Endodermal cell (in vitro differentiated cells): ENCODE measurements at regions not wholly inside any gene's neighbourhood (a gene's known extent, or its start where the extent isn't known, plus 50 kb on each side); places are given as distances from the start of the nearest gene placed in this dataset.

Experiments
- DNase-seq: peaks from one replicate; pipeline ENCODE4 v3.0.0-alpha.2; 2017
- H3K27ac ChIP-seq: 2 replicates; pipeline ENCODE4 v1.5.1; 2013; ENCODE audit warnings: mild to moderate bottlenecking, low read depth, low read length, moderate library complexity
- H3K27me3 ChIP-seq: 2 replicates; pipeline ENCODE4 v1.6.1; 2013; ENCODE audit warnings: mild to moderate bottlenecking, low read length, moderate library complexity; ENCODE audit not compliant: insufficient read depth, control insufficient read depth, poor library complexity, severe bottlenecking
- H3K36me3 ChIP-seq: 2 replicates; pipeline ENCODE4 v1.7.0; 2013; ENCODE audit warnings: mild to moderate bottlenecking, low read length, moderate library complexity; ENCODE audit not compliant: control insufficient read depth, insufficient read depth
- H3K4me1 ChIP-seq: one replicate; pipeline ENCODE4 v1.7.0; 2013; ENCODE audit warnings: low read length; ENCODE audit not compliant: control insufficient read depth, insufficient read depth
- H3K4me3 ChIP-seq: 2 replicates; pipeline ENCODE4 v1.5.1; 2013; ENCODE audit warnings: mild to moderate bottlenecking, low read length, moderate library complexity
- H3K9ac ChIP-seq: 2 replicates; pipeline ENCODE4 v1.6.1; 2013; ENCODE audit warnings: mild to moderate bottlenecking, low read length, moderate library complexity; ENCODE audit not compliant: poor library complexity, severe bottlenecking; ENCODE audit errors: extremely low read depth
- H3K9me3 ChIP-seq: 2 replicates; pipeline ENCODE4 v1.6.1; 2013; ENCODE audit warnings: mild to moderate bottlenecking, low read length, moderate library complexity; ENCODE audit not compliant: control insufficient read depth
- H3K27ac Mint-ChIP-seq: 2 replicates; pipeline ENCODE4 v1.8.0; 2020; ENCODE audit warnings: mixed read lengths
- H3K27me3 Mint-ChIP-seq: 2 replicates; pipeline ENCODE4 v1.8.0; 2021; ENCODE audit warnings: mild to moderate bottlenecking, mixed read lengths; ENCODE audit not compliant: insufficient read depth
- H3K36me3 Mint-ChIP-seq: 2 replicates; pipeline ENCODE4 v1.8.0; 2020; ENCODE audit warnings: low read depth, mixed read lengths
- H3K4me1 Mint-ChIP-seq: 2 replicates; pipeline ENCODE4 v1.8.0; 2020; ENCODE audit warnings: mixed read lengths
- H3K4me3 Mint-ChIP-seq: 2 replicates; pipeline ENCODE4 v1.8.0; 2020; ENCODE audit warnings: mild to moderate bottlenecking, moderate library complexity, mixed read lengths
- H3K9me3 Mint-ChIP-seq: 2 replicates; pipeline ENCODE4 v1.8.0; 2020; ENCODE audit warnings: mild to moderate bottlenecking, mixed read lengths
- WGBS, 2 experiments: methylation state at CpG; one replicate each; pipeline versions ENCODE4 v1.1.5 to v1.1.7; 2013; ENCODE audit warnings: missing lambda C conversion rate in 2 of 2, mixed read lengths in 1 of 2; ENCODE audit not compliant: insufficient coverage in 1 of 2, insufficient read length in 1 of 2; 5-methylcytosine and 5-hydroxymethylcytosine counted together
- TF ChIP-seq, protein P1 (sequence below): fragments of 200-600 bp; sonication (generic); conservative IDR thresholded peaks from 2 replicates; pipeline ENCODE4 v1.5.0; 2021; ENCODE audit warnings: antibody characterized with exemption, mild to moderate bottlenecking

DNA sequence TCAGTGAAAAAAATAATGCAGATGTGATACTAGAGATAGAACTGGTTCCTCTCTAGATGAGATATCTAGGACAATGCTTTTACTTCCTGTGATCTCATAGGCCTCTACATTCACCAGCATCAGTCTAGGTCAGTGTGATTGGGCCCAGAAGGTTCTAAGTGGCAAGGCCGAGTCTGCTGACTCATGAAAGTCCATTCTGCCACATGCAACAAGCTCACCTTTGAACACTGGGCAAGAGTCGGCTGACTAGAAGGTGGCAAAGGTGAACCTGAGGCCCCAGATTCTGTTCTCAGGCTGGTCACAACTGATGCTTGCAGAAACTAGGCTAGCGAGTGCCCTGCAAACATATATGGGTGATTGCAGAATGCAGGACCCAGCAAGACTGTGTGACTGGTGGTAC, 105.7 kb upstream of the PLXNA4 start:
- no peak overlapping the region for H3K9ac ChIP-seq
- H3K27me3 Mint-ChIP-seq, result peaks cover 5% of the 10 kb centered on the region
- no peaks in the 10 kb centered on the region for H3K36me3 Mint-ChIP-seq
- TF ChIP-seq, protein P1, sequence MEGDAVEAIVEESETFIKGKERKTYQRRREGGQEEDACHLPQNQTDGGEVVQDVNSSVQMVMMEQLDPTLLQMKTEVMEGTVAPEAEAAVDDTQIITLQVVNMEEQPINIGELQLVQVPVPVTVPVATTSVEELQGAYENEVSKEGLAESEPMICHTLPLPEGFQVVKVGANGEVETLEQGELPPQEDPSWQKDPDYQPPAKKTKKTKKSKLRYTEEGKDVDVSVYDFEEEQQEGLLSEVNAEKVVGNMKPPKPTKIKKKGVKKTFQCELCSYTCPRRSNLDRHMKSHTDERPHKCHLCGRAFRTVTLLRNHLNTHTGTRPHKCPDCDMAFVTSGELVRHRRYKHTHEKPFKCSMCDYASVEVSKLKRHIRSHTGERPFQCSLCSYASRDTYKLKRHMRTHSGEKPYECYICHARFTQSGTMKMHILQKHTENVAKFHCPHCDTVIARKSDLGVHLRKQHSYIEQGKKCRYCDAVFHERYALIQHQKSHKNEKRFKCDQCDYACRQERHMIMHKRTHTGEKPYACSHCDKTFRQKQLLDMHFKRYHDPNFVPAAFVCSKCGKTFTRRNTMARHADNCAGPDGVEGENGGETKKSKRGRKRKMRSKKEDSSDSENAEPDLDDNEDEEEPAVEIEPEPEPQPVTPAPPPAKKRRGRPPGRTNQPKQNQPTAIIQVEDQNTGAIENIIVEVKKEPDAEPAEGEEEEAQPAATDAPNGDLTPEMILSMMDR, result no peak
- no peaks in the 10 kb centered on the region for H3K27me3 ChIP-seq
- peaks cover 13% of the 10 kb centered on the region for H3K4me1 Mint-ChIP-seq
- no peak for DNase-seq
- H3K36me3 ChIP-seq, result no peaks in the 10 kb centered on the region
- peaks cover 10% of the 10 kb centered on the region for H3K9me3 Mint-ChIP-seq
- H3K9me3 ChIP-seq, result peaks cover 8% of the 10 kb centered on the region
- no peak overlapping the region for H3K4me3 Mint-ChIP-seq
- H3K4me1 ChIP-seq, result peaks cover 7% of the 10 kb centered on the region
- H3K4me3 ChIP-seq, result no peak overlapping the region
- WGBS, 2 experiments, result 94 to 100% methylated on average over 2 to 3 of the region's 3 CpGs
- no peak overlapping the region for H3K27ac ChIP-seq
- no peak overlapping the region for H3K27ac Mint-ChIP-seq

DNA sequence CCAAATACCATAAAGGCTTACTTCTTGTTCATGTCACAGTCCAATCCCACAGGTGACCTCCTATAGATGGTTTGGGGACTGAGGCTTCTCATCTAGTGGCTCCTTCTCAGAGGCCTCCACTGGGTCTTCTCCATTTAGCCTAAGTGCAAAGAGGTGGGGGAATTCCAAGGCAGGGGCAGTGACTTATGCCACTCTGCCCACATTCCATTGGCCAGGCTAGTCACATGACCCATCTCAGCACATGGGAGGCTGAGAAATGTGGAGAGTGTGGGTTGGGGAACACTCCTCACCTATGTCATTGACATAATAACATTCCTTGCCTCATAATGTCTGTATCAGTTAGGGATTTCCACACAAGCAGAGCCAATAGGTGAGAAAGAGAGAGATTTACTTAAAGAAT, 104.3 kb upstream of the PLXNA4 start:
- TF ChIP-seq, protein P1, result no peak
- Mint-ChIP-seq H3K4me3 (no peak overlapping the region), H3K27me3 (peaks cover 12% of the 10 kb centered on the region), H3K27ac (no peak overlapping the region), H3K36me3 (no peaks in the 10 kb centered on the region), H3K9me3 (peaks cover 2% of the 10 kb centered on the region), H3K4me1 (peaks cover 13% of the 10 kb centered on the region)
- Histone ChIP-seq H3K27ac (no peak overlapping the region), H3K36me3 (no peaks in the 10 kb centered on the region), H3K9ac (no peak overlapping the region), H3K4me3 (no peak overlapping the region), H3K27me3 (no peaks in the 10 kb centered on the region), H3K9me3 (no peaks in the 10 kb centered on the region), H3K4me1 (peaks cover 7% of the 10 kb centered on the region)
- no peak for DNase-seq

DNA sequence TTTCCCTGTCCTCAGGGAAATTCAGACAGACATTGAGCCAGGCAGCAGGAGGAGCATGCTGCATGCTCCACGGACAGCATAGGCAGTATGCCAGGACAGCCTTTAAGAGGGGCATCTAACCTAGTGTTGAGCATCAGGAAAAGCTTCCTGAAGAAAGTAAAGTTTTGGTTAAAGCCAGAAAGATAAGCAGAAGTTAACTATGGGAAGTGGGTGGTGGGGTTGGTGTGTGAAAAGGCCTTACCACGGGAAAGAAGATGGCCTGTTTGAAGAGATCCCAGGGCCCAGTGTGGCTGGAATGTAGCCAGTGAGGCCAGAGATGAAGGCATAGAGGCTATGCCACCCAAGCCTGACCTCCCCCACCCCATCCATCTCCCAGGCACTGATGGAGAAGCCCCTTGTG, 102.4 kb upstream of the PLXNA4 start:
- Mint-ChIP-seq H3K4me3 (no peak overlapping the region), H3K4me1 (peaks cover 12% of the 10 kb centered on the region), H3K27me3 (peaks cover 10% of the 10 kb centered on the region), H3K9me3 (no peaks in the 10 kb centered on the region), H3K36me3 (no peaks in the 10 kb centered on the region), H3K27ac (no peak overlapping the region)
- Histone ChIP-seq H3K27ac (no peak overlapping the region), H3K4me1 (peaks cover 7% of the 10 kb centered on the region), H3K9me3 (no peaks in the 10 kb centered on the region), H3K27me3 (no peaks in the 10 kb centered on the region), H3K4me3 (no peak overlapping the region), H3K9ac (no peak overlapping the region), H3K36me3 (no peaks in the 10 kb centered on the region)
- WGBS, 2 experiments, result 80 to 94% methylated on average over 1 to 2 of the region's 2 CpGs
- DNase-seq, result no peak
- TF ChIP-seq, protein P1, result no peak
